HG03060 (cell line): ENCODE measurements at regions not wholly inside any gene's neighbourhood (a gene's known extent, or its start where the extent isn't known, plus 50 kb on each side); places are given as distances from the start of the nearest gene placed in this dataset.

Experiments
- ATAC-seq: cut with Tn5 transposase; IDR thresholded peaks from one replicate; pipeline ENCODE4 v1.9.1; 2021; ENCODE audit warnings: low read depth, moderate number of reproducible peaks; ENCODE audit not compliant: unreplicated experiment

DNA sequence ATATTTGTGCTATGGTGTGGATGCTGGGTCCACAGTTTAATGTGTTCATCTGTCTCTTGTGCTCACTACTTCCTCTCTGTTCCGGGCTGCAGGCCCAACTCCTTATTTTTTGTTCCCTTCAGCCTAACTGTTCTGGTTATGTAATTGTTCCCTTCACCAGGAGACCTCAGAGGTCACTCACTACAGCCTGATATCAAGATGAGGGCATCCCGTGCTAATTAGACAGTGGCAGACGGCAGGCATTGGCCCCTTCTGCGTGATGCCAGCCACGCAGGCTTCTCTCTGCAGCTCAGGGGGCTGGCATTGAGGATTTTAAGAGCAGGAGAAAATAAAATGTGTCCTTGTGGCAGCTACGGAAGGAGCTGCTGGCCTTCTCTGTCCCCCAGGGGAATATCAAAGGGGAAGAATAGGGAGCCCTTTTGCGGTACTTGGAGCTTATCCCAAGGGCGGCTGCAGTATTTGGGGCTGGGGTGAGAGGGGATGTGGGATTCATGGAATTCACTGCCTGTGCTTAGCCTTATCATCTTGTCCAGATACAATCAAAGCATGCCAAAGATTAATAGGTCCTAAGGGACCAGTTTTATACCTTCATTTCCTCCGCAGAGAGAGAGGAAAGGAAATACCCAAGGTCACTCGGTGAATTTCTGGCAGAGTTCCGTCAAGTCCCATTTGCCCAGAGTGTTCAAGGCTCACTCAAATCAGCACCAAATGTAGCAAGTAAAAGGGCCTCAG lies 53.3 kb upstream of the TRIB2 start:
- no peak for ATAC-seq

DNA sequence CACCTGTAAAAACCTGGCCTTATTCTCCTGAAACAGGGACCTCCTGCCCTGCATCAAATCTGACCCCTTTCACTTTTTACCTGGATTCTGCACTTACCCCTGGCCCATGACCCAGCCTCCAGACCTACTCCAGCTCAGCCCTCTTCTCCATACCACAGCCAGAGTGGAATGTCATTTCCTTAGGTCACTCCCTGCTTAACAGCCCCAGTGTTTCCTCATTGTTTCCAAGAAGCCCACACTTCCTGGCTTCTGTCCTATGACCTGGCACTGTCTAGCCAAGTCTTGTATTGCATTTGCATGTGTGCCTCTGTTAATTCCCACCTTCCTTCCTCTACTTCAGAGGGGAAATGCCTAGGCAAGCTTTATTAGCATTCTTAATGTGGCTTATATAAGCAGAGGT lies 51.4 kb upstream of the TRIB2 start:
- ATAC-seq, result no peak

DNA sequence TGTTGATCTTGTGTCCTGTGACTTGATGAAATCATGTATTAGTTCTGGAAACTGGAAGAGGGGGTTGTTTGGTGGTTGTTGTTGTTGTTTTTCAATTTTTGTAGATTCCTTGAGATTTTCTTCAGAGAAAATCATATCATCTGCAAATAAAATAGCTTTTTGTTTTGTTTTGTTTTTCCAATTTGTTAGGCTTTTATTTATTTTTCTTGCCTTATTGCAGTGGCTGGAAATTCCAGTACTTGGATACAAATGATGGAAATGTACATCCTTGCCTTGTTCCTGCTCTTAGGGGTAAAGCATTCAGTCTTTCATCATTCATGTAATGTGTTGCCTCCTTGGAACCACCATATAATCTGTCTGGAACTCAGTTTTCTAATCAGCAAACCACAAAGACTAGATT lies 50.3 kb upstream of the TRIB2 start:
- ATAC-seq, result no peak
